AG09309 (cell line): ENCODE measurements at regions not wholly inside any gene's neighbourhood (a gene's known extent, or its start where the extent isn't known, plus 50 kb on each side); places are given as distances from the start of the nearest gene placed in this dataset.

ENCODE experiments used
- DNase-seq: peaks from one replicate; pipeline ENCODE4 v3.0.0-alpha.2; 2010; ENCODE audit warnings: low read depth
- H3K4me3 ChIP-seq: 2 replicates; pipeline ENCODE4 v1.5.1; 2011; ENCODE audit warnings: mild to moderate bottlenecking, low read depth, low read length, moderate library complexity; ENCODE audit not compliant: control insufficient read depth
- TF ChIP-seq, protein P1 (sequence below): IDR thresholded peaks from 2 replicates; pipeline ENCODE4 v1.5.1; 2011; ENCODE audit warnings: mild to moderate bottlenecking, low read depth, low read length, inconsistent platforms; ENCODE audit not compliant: insufficient read depth, control insufficient read depth; ENCODE audit errors: missing control alignments

DNA sequence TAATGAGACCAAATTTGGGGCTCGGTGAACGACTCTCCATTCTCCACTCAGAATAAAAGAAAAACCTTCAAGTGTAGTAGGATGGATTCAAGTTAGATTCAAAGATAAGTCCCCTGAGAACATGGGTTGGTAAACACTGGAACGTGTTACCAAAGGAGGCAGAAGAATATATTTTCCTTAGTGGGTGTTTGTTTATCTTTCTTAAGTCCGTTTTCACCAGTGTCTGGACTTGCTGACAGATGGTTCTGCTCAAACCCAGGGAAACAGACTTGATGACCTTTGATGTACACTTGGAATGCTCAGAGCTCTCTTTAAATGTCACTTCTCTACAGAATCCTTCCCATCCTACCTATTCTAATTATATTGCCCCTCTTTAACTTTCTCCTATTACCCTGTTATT is 310.3 kb upstream of the ZNF521 start:
- TF ChIP-seq, protein P1, sequence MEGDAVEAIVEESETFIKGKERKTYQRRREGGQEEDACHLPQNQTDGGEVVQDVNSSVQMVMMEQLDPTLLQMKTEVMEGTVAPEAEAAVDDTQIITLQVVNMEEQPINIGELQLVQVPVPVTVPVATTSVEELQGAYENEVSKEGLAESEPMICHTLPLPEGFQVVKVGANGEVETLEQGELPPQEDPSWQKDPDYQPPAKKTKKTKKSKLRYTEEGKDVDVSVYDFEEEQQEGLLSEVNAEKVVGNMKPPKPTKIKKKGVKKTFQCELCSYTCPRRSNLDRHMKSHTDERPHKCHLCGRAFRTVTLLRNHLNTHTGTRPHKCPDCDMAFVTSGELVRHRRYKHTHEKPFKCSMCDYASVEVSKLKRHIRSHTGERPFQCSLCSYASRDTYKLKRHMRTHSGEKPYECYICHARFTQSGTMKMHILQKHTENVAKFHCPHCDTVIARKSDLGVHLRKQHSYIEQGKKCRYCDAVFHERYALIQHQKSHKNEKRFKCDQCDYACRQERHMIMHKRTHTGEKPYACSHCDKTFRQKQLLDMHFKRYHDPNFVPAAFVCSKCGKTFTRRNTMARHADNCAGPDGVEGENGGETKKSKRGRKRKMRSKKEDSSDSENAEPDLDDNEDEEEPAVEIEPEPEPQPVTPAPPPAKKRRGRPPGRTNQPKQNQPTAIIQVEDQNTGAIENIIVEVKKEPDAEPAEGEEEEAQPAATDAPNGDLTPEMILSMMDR: no peak
- DNase-seq: no peak
- H3K4me3 ChIP-seq: no peak overlapping the region

DNA sequence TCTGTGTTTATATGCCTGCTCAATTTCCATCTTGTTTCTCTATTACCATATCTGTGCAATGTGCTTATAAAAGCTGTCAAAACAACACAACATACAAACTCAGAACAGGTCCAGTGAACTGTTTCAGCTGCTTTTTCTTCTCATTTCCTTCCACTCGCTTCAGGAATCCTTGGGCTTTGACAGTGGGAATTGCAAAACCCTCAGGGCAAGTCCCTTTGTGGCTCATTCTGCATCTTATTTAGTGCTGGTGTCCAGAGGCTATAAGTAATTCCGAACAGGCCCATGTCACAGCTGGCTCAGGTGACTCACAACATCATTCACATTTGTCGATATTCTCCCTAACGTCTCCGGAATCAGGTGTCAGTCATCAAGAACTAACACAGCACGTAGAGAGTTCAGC is 309.9 kb upstream of the ZNF521 start:
- no peak overlapping the region for H3K4me3 ChIP-seq
- no peak for DNase-seq
- TF ChIP-seq, protein P1: no peak

DNA sequence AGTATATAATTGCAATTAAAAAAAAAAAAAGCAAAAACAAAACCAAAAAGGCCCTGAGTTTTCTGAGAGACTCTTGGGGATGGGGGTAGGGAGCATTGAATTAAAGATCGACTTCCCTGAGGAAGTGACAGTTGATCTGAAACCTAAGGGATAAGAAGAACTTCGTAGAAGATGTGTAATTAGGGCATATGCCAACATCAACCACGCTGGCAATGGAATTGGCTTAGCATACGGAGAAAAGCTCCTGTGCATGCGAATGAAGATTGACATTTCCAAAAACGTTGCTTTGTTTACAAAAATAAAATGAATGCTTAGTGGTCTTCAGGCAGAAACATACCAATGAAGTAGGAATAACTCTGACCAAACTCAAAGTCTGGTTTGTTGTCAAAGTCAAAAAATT is 307.6 kb upstream of the ZNF521 start:
- DNase-seq: no peak

DNA sequence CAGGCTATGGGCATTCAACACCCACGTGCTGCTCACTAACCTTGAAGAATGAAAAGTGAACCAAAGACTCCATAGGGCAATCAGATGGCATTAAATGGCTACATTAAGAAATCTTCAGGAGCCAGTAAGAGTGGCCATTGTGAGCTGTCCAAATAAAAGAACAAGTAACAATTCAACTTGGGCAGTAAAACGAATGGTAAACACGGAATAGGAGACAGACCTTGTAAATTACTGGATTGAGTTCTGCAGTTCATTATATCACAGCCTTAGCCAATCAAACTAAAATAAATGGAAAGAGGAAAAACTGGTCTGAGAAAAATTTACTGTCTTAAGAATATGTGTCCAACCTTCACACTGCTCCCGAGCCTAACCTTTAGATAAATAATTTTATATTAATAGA is 306.5 kb upstream of the ZNF521 start:
- TF ChIP-seq, protein P1: no peak
- no peak overlapping the region for H3K4me3 ChIP-seq
- no peak for DNase-seq

More for the DNA sequence above, 307.6 kb upstream of the ZNF521 start:
- TF ChIP-seq, protein P1: no peak
- H3K4me3 ChIP-seq: no peak overlapping the region

DNA sequence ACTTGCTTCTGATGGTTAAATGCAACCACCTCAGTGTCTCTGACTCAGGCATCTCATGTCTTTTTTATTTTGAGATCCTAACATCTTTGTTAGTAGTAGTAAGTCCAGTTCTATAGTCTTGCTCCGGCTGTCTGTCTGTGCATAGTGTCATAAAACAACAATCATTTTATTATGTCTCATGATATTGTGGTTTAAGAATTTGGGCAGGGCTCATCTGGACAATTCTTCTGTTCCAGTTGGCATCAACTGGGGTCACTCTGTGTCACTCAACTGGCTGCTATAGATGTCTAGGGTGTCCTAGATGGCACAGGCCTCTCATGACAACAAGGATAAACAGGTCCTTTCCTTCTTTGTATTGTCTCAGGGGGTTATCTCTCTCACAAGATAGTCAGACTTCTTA is 299.6 kb upstream of the ZNF521 start:
- TF ChIP-seq, protein P1: no peak
- no peak overlapping the region for H3K4me3 ChIP-seq
- no peak for DNase-seq

DNA sequence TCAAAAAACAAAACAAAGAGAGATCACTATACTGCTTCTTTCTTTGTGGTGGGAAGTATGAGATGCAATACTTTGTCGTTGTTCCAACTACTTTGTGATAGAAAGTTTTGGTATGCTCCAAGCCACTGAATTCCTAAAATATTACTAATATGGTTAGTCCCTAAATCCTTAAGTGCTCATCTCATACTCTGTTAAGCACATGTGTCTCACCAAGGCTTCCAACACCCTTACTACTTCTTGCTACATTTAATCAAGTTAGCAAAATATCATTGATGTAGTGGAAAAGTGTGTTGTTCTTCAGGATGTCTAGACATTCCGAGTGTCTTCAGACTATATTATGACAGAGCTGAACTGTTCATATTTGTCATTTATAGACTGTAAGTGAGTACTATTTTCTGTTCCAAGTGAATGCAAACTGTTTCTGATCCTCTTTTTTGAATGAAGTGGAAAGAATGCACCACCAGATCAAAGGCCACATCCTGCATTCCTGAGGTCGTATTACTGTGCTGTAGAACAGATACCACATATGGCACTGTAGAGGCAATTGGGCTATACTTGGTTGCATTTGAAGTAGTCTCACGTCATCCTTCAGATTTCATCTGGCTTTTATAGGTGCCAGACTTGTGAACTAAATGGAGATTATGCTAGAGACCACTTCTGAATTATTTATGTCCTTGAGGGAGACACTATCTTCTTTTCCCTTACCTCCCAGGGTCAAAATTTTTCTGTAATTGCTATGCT is 298.4 kb upstream of the ZNF521 start:
- TF ChIP-seq, protein P1: no peak
- peak; percentile 95 for DNase-seq

More for the DNA sequence above, 298.4 kb upstream of the ZNF521 start:
- no peak overlapping the region for H3K4me3 ChIP-seq
